Neural progenitor cell (in vitro differentiated cells): ENCODE measurements at regions not wholly inside any gene's neighbourhood (a gene's known extent, or its start where the extent isn't known, plus 50 kb on each side); places are given as distances from the start of the nearest gene placed in this dataset.

ENCODE experiments used
- DNase-seq: peaks from one replicate; pipeline ENCODE4 v3.0.0-alpha.2; 2016; ENCODE audit warnings: low spot score
- H2AFZ ChIP-seq: fragments of 200-600 bp; sonication (generic); replicated peaks from 2 replicates; pipeline ENCODE4 v1.6.1; 2016; ENCODE audit warnings: antibody characterized with exemption
- H3F3A ChIP-seq: fragments of 200-600 bp; sonication (generic); 2 replicates; pipeline ENCODE4 v1.6.1; 2016; ENCODE audit warnings: antibody characterized with exemption, low read depth
- H3K27ac ChIP-seq: fragments of 200-600 bp; sonication (generic); 2 replicates; pipeline ENCODE4 v1.5.1; 2016; ENCODE audit warnings: mild to moderate bottlenecking
- H3K27me3 ChIP-seq: fragments of 200-600 bp; sonication (generic); 2 replicates; pipeline ENCODE4 v1.6.1; 2016; ENCODE audit warnings: mild to moderate bottlenecking, moderate library complexity
- H3K36me3 ChIP-seq: fragments of 200-600 bp; sonication (generic); 2 replicates; pipeline ENCODE4 v1.5.1; 2016
- H3K4me1 ChIP-seq: fragments of 200-600 bp; sonication (generic); 2 replicates; pipeline ENCODE4 v1.6.1; 2016; ENCODE audit warnings: mixed run types
- H3K4me2 ChIP-seq: fragments of 200-600 bp; sonication (generic); 2 replicates; pipeline ENCODE4 v1.6.1; 2016
- H3K4me3 ChIP-seq: fragments of 200-600 bp; sonication (generic); 2 replicates; pipeline ENCODE4 v1.5.1; 2016
- H3K79me2 ChIP-seq: fragments of 200-600 bp; sonication (generic); 2 replicates; pipeline ENCODE4 v1.6.1; 2016; ENCODE audit warnings: low read depth
- H3K9ac ChIP-seq: fragments of 200-600 bp; sonication (generic); 2 replicates; pipeline ENCODE4 v1.6.1; 2016
- H3K9me3 ChIP-seq: fragments of 200-600 bp; sonication (generic); 2 replicates; pipeline ENCODE4 v1.5.1; 2016; ENCODE audit warnings: low read depth
- H4K20me1 ChIP-seq: fragments of 200-600 bp; sonication (generic); 2 replicates; pipeline ENCODE4 v1.6.1; 2016; ENCODE audit warnings: low read depth
- H3K27ac Mint-ChIP-seq: 3 replicates; pipeline ENCODE4 v1.8.0; 2021; ENCODE audit warnings: mixed read lengths
- H3K27me3 Mint-ChIP-seq: 2 replicates; pipeline ENCODE4 v1.8.0; 2022; ENCODE audit warnings: low read depth, mild to moderate bottlenecking, inconsistent platforms, moderate library complexity, mixed read lengths; ENCODE audit not compliant: insufficient read depth
- H3K36me3 Mint-ChIP-seq: 3 replicates; pipeline ENCODE4 v1.8.0; 2021; ENCODE audit warnings: mixed read lengths
- H3K4me1 Mint-ChIP-seq: 3 replicates; pipeline ENCODE4 v1.8.0; 2021; ENCODE audit warnings: mixed read lengths
- H3K4me3 Mint-ChIP-seq: 3 replicates; pipeline ENCODE4 v1.8.0; 2021; ENCODE audit warnings: mild to moderate bottlenecking, moderate library complexity, mixed read lengths
- H3K9me3 Mint-ChIP-seq: 3 replicates; pipeline ENCODE4 v1.8.0; 2020; ENCODE audit warnings: mixed read lengths
- EZH2 ChIP-seq: fragments of 200-600 bp; sonication (generic); IDR thresholded peaks from 2 replicates; pipeline ENCODE4 v1.6.1; 2017; ENCODE audit warnings: antibody characterized with exemption, mild to moderate bottlenecking, moderate library complexity
- EZH2phosphoT487 ChIP-seq: fragments of 200-600 bp; sonication (generic); IDR thresholded peaks from 2 replicates; pipeline ENCODE4 v1.6.1; 2017; ENCODE audit warnings: antibody characterized with exemption
- TF ChIP-seq, protein P1 (sequence below): fragments of 200-600 bp; sonication (generic); IDR thresholded peaks from 2 replicates; pipeline ENCODE4 v1.5.1; 2017; ENCODE audit warnings: antibody characterized with exemption, mild to moderate bottlenecking

DNA sequence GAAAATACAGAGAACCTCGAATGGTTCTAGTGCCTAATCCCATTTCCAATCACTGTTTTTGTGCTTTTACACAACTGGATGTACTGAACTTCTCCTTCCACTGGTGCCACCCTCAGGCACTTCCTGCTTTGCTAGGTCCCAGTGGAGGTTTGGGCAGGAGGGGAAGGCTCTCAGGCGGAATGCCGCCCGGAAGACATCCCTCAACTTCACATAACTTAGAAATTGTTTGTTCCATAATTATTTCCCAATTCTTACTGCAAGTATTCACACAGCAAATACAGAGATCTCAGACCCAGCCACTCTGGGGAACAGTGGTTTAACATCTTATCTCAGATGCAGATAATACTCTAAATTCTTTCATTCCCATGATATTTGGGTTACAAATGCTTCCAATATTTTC is 195.7 kb upstream of the IPO5 start:
- no peaks in the 10 kb centered on the region for H4K20me1 ChIP-seq
- Mint-ChIP-seq H3K27me3 (peaks cover 2% of the 10 kb centered on the region), H3K4me3 (no peak overlapping the region), H3K36me3 (no peaks in the 10 kb centered on the region), H3K27ac (no peak overlapping the region), H3K4me1 (peaks cover under 1% of the 10 kb centered on the region), H3K9me3 (no peaks in the 10 kb centered on the region)
- H2AFZ ChIP-seq: no peak overlapping the region
- no peaks in the 10 kb centered on the region for H3K36me3 ChIP-seq
- H3F3A ChIP-seq: no peaks in the 10 kb centered on the region
- TF ChIP-seq EZH2 (no peak), EZH2phosphoT487 (no peak)
- TF ChIP-seq, protein P1, sequence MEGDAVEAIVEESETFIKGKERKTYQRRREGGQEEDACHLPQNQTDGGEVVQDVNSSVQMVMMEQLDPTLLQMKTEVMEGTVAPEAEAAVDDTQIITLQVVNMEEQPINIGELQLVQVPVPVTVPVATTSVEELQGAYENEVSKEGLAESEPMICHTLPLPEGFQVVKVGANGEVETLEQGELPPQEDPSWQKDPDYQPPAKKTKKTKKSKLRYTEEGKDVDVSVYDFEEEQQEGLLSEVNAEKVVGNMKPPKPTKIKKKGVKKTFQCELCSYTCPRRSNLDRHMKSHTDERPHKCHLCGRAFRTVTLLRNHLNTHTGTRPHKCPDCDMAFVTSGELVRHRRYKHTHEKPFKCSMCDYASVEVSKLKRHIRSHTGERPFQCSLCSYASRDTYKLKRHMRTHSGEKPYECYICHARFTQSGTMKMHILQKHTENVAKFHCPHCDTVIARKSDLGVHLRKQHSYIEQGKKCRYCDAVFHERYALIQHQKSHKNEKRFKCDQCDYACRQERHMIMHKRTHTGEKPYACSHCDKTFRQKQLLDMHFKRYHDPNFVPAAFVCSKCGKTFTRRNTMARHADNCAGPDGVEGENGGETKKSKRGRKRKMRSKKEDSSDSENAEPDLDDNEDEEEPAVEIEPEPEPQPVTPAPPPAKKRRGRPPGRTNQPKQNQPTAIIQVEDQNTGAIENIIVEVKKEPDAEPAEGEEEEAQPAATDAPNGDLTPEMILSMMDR: no peak
- no peak overlapping the region for H3K4me3 ChIP-seq
- no peak overlapping the region for H3K4me2 ChIP-seq
- no peaks in the 10 kb centered on the region for H3K27me3 ChIP-seq
- H3K27ac ChIP-seq: no peak overlapping the region
- H3K79me2 ChIP-seq: no peaks in the 10 kb centered on the region
- no peak for DNase-seq
- no peaks in the 10 kb centered on the region for H3K9me3 ChIP-seq
- H3K4me1 ChIP-seq: peaks cover 4% of the 10 kb centered on the region
- H3K9ac ChIP-seq: no peak overlapping the region

DNA sequence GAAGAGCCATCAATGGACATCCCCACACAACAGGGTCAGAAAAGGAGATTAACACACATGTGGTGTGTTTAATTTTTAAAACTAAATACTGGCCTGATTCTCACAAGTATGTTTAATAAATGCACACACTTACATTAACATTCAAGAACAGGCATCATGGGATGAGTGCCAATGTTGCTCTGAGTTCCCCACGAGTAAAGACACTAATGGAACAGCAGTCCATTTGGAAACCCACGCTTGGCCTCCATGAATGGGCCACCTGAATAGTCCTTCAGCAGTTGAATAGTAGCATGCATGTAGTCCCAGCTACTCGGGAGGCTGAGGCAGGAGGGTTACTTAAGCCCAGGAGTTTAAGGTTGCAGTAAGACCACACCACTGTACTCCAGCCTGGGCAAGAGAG is 195.2 kb upstream of the IPO5 start:
- no peaks in the 10 kb centered on the region for H3K27me3 ChIP-seq
- no peaks in the 10 kb centered on the region for H3F3A ChIP-seq
- H3K4me1 ChIP-seq: no peaks in the 10 kb centered on the region
- no peak overlapping the region for H3K4me3 Mint-ChIP-seq
- DNase-seq: no peak
- H2AFZ ChIP-seq: no peak overlapping the region
- H3K4me3 ChIP-seq: no peak overlapping the region
- H3K27ac ChIP-seq: no peak overlapping the region
- no peak overlapping the region for H3K27ac Mint-ChIP-seq
- H3K9me3 ChIP-seq: no peaks in the 10 kb centered on the region
- H3K4me1 Mint-ChIP-seq: no peaks in the 10 kb centered on the region
- H3K9ac ChIP-seq: no peak overlapping the region
- no peaks in the 10 kb centered on the region for H3K36me3 ChIP-seq
- no peaks in the 10 kb centered on the region for H3K9me3 Mint-ChIP-seq
- no peaks in the 10 kb centered on the region for H4K20me1 ChIP-seq
- H3K4me2 ChIP-seq: no peak overlapping the region
- H3K27me3 Mint-ChIP-seq: peaks cover 2% of the 10 kb centered on the region
- H3K36me3 Mint-ChIP-seq: no peaks in the 10 kb centered on the region
- no peaks in the 10 kb centered on the region for H3K79me2 ChIP-seq
- TF ChIP-seq, protein P1: no peak
- TF ChIP-seq EZH2: no peak
- no peak for TF ChIP-seq EZH2phosphoT487

DNA sequence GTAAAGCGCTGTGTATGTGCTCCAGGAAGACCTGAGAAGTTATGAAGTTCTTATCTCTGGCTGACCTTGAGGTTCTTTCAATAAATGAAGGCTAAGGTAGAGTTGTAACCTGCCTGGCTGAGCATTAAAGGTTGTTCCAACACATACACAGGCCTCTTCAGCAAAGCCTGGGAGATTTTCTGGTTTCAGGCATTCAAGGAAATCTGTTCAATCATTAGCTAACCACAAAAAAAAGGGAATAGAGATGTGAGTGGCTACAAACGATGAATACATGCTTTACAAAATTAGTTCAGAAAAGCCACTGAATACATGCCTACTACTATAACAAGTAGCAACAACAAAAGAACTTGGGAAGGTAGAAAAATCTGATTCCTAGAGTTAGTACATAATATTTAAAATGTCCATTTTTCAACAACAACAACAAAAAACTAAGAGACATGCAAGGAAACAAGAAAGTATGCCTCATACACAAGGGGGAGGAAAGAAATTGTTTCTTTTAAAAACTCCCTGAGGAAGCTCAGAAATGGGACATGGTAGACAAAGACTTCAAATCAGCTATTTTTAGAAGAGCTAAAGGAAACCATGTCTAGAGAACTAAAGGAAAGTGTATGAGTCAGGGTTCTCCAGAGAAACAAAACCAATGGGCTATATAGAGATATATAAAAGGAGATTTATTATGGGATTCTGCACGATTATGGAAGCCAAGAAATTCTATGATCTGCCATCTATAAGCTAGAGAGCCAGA is 191.5 kb upstream of the IPO5 start:
- Histone ChIP-seq H3K27ac (no peak overlapping the region), H3K27me3 (no peaks in the 10 kb centered on the region), H3K9me3 (no peaks in the 10 kb centered on the region), H3F3A (no peaks in the 10 kb centered on the region), H3K4me2 (no peak overlapping the region), H3K36me3 (no peaks in the 10 kb centered on the region), H4K20me1 (no peaks in the 10 kb centered on the region), H3K79me2 (no peaks in the 10 kb centered on the region), H3K4me1 (no peaks in the 10 kb centered on the region), H2AFZ (no peak overlapping the region), H3K4me3 (no peak overlapping the region), H3K9ac (no peak overlapping the region)
- no peak overlapping the region for H3K4me3 Mint-ChIP-seq
- H3K9me3 Mint-ChIP-seq: peaks cover 2% of the 10 kb centered on the region
- TF ChIP-seq EZH2phosphoT487: no peak
- TF ChIP-seq, protein P1: no peak
- TF ChIP-seq EZH2: no peak
- H3K36me3 Mint-ChIP-seq: no peaks in the 10 kb centered on the region
- no peaks in the 10 kb centered on the region for H3K4me1 Mint-ChIP-seq
- H3K27me3 Mint-ChIP-seq: no peaks in the 10 kb centered on the region
- DNase-seq: no peak
- H3K27ac Mint-ChIP-seq: no peak overlapping the region
